Fibroblast of lung (primary cell): ENCODE measurements at regions not wholly inside any gene's neighbourhood (a gene's known extent, or its start where the extent isn't known, plus 50 kb on each side); places are given as distances from the start of the nearest gene placed in this dataset.

ENCODE experiments used
- CTCF ChIP-seq, 2 donors: IDR thresholded peaks in 1 of 2; conservative IDR thresholded peaks in 1 of 2; 1 replicate in 1 of 2; 2 replicates in 1 of 2; pipeline ENCODE4 v1.5.1; 2011 to 2012; ENCODE audit warnings: low read length in 2 of 2, control low read depth in 1 of 2, inconsistent platforms in 1 of 2, low read depth in 1 of 2, mild to moderate bottlenecking in 1 of 2
- EZH2 ChIP-seq: IDR thresholded peaks from 2 replicates; pipeline ENCODE4 v1.5.1; 2012; ENCODE audit warnings: low read length, control low read depth, mild to moderate bottlenecking; ENCODE audit errors: missing control alignments

GRCh38 chr4:157983300-157983699 is 189.5 kb downstream of the GASK1B start:
- TF ChIP-seq EZH2 (no peak), CTCF (conservative IDR thresholded peaks at IDR 0.05 in 1 of 2, IDR thresholded peaks at IDR 0.05 in 1 of 2; ENCODE audit: low read depth in 1 of 2, low read length in 2 of 2) (no peak)
